MCF 10A (cell line): ENCODE measurements at regions not wholly inside any gene's neighbourhood (a gene's known extent, or its start where the extent isn't known, plus 50 kb on each side); places are given as distances from the start of the nearest gene placed in this dataset.

ENCODE experiments used
- BruUV-seq: library from RNA; stranded (reverse); fragments of 400-500 nt; replicated peaks from 2 replicates; lab custom pipeline; 2021; lab: Mats Ljungman, UMichigan
- CTCF ChIA-PET: fragments of 300-600 bp; sonication (Branson Sonifier 250); formaldehyde crosslinking; extraction: SDS; loops from one replicate; lab custom pipeline; 2021; ENCODE audit warnings: antibody characterized with exemption, inconsistent platforms; lab: Yijun Ruan, JAX
- POLR2A ChIA-PET: fragments of 300-600, 350-650 bp; sonication (Branson Sonifier 250); formaldehyde crosslinking; extraction: SDS; loops from one replicate; lab custom pipeline; 2020; ENCODE audit warnings: antibody characterized with exemption, inconsistent platforms; lab: Yijun Ruan, JAX
- DNase-seq: peaks from one replicate; pipeline ENCODE4 v3.0.0-alpha.2; 2018; ENCODE audit not compliant: unreplicated experiment
- H3K27ac Mint-ChIP-seq: one replicate; pipeline ENCODE4 v1.8.0; 2022; ENCODE audit warnings: mild to moderate bottlenecking, low read depth, mixed read lengths; ENCODE audit not compliant: unreplicated experiment
- H3K27me3 Mint-ChIP-seq: one replicate; pipeline ENCODE4 v1.8.0; 2022; ENCODE audit warnings: mixed read lengths; ENCODE audit not compliant: insufficient read depth, unreplicated experiment
- H3K36me3 Mint-ChIP-seq: one replicate; pipeline ENCODE4 v1.8.0; 2022; ENCODE audit warnings: mild to moderate bottlenecking, moderate library complexity, mixed read lengths; ENCODE audit not compliant: insufficient read depth, unreplicated experiment
- H3K4me1 Mint-ChIP-seq: one replicate; pipeline ENCODE4 v1.8.0; 2022; ENCODE audit warnings: mixed read lengths; ENCODE audit not compliant: insufficient read depth, unreplicated experiment
- H3K4me3 Mint-ChIP-seq: one replicate; pipeline ENCODE4 v1.8.0; 2022; ENCODE audit warnings: mild to moderate bottlenecking, moderate library complexity, mixed read lengths; ENCODE audit not compliant: unreplicated experiment
- H3K9me3 Mint-ChIP-seq: one replicate; pipeline ENCODE4 v1.8.0; 2022; ENCODE audit warnings: mixed read lengths; ENCODE audit not compliant: unreplicated experiment
- CTCF ChIP-seq: fragments of 200-600 bp; IDR thresholded peaks from one replicate; pipeline ENCODE4 v1.8.0; 2022; ENCODE audit warnings: antibody characterized with exemption, mild to moderate bottlenecking; ENCODE audit not compliant: unreplicated experiment
- intact Hi-C: fragments of 100-400 bp; cut with micrococcal nuclease; formaldehyde crosslinking; loops from 2 replicates; pipeline ENCODE4 v1.14.1; 2022

- CTCF ChIA-PET = no interaction called here
Measured at GRCh38 chr3:110731148-110731547, 340.5 kb upstream of the NECTIN3 start.

GRCh38 chr3:110732420-110732819 lies 339.2 kb upstream of the NECTIN3 start:
- no TSS peak for BruUV-seq
- no peak for TF ChIP-seq CTCF
- no peaks in the 10 kb centered on the region for H3K36me3 Mint-ChIP-seq
- H3K4me3 Mint-ChIP-seq = no peak overlapping the region
- intact Hi-C loops = no loop called here
- no peaks in the 10 kb centered on the region for H3K27me3 Mint-ChIP-seq
- no peaks in the 10 kb centered on the region for H3K9me3 Mint-ChIP-seq
- no peak overlapping the region for H3K27ac Mint-ChIP-seq
- no peaks in the 10 kb centered on the region for H3K4me1 Mint-ChIP-seq
- ChIA-PET CTCF (no interaction called here), POLR2A (no interaction called here)
- no peak for DNase-seq

More at GRCh38 chr3:110731148-110731547, 340.5 kb upstream of the NECTIN3 start:
- Mint-ChIP-seq H3K4me3 (no peak overlapping the region), H3K36me3 (no peaks in the 10 kb centered on the region), H3K27me3 (no peaks in the 10 kb centered on the region), H3K9me3 (no peaks in the 10 kb centered on the region), H3K4me1 (no peaks in the 10 kb centered on the region), H3K27ac (no peak overlapping the region)
- no TSS peak for BruUV-seq
- intact Hi-C loops = no loop called here
- no peak for DNase-seq
- POLR2A ChIA-PET = no interaction called here
- no peak for TF ChIP-seq CTCF

- Mint-ChIP-seq H3K36me3 (no peaks in the 10 kb centered on the region), H3K4me1 (no peaks in the 10 kb centered on the region), H3K27me3 (no peaks in the 10 kb centered on the region), H3K9me3 (no peaks in the 10 kb centered on the region), H3K4me3 (no peak overlapping the region), H3K27ac (no peak overlapping the region)
- no TSS peak for BruUV-seq
- no peak for TF ChIP-seq CTCF
- DNase-seq = no peak
- POLR2A ChIA-PET = no interaction called here
- CTCF ChIA-PET = interaction anchor here (0.6 kb wide), 2 partner anchors 481 to 1201 kb away, joined by 3 read pairs; no protein-coding TSS in a partner anchor
- intact Hi-C loops = no loop called here
Measured at GRCh38 chr3:110733045-110733444, 338.6 kb upstream of the NECTIN3 start.

GRCh38 chr3:110734524-110734923 lies 337.1 kb upstream of the NECTIN3 start:
- no peak overlapping the region for H3K27ac Mint-ChIP-seq
- CTCF ChIA-PET = interaction anchor here (0.7 kb wide), 1 partner anchor 9 kb away, joined by 3 read pairs; no protein-coding TSS in a partner anchor
- H3K36me3 Mint-ChIP-seq = no peaks in the 10 kb centered on the region
- DNase-seq = no peak
- TF ChIP-seq CTCF = no peak
- BruUV-seq = no TSS peak
- H3K4me3 Mint-ChIP-seq = no peak overlapping the region
- intact Hi-C loops = no loop called here
- POLR2A ChIA-PET = no interaction called here
- H3K27me3 Mint-ChIP-seq = no peaks in the 10 kb centered on the region
- no peaks in the 10 kb centered on the region for H3K4me1 Mint-ChIP-seq
- H3K9me3 Mint-ChIP-seq = no peaks in the 10 kb centered on the region
